GM13976 (cell line): ENCODE measurements at regions not wholly inside any gene's neighbourhood (a gene's known extent, or its start where the extent isn't known, plus 50 kb on each side); places are given as distances from the start of the nearest gene placed in this dataset.

Source experiments
- DNase-seq: peaks from one replicate; pipeline ENCODE4 v3.0.0; 2012; ENCODE audit warnings: low spot score
- CTCF ChIP-seq: IDR thresholded peaks from 2 replicates; pipeline ENCODE4 v1.5.1; 2012; ENCODE audit warnings: borderline replicate concordance, mild to moderate bottlenecking; ENCODE audit not compliant: insufficient read depth; ENCODE audit errors: extremely low read depth, missing control alignments, control extremely low read depth
- in situ Hi-C: fragments of 300-500 bp; cut with MboI; formaldehyde crosslinking; loops from one replicate; pipeline ENCODE4 v1.12.0; 2022; ENCODE audit warnings: low sequenced_read_pairs, mixed read lengths, inconsistent platforms; ENCODE audit not compliant: unreplicated experiment

GRCh38 chr4:182062936-182063335 lies 180.3 kb upstream of the TENM3 start:
- no peak for TF ChIP-seq CTCF
- in situ Hi-C loops = no loop called here
- no peak for DNase-seq

- in situ Hi-C loops = no loop called here
- no peak for TF ChIP-seq CTCF
- no peak for DNase-seq
These were observed 179.6 kb upstream of the TENM3 start for GRCh38 chr4:182063651-182064050.

GRCh38 chr4:182065255-182065654 lies 177.9 kb upstream of the TENM3 start:
- no peak for DNase-seq
- no peak for TF ChIP-seq CTCF
- in situ Hi-C loops = no loop called here

- in situ Hi-C loops = no loop called here
- no peak for DNase-seq
- TF ChIP-seq CTCF = no peak
These were observed 177.2 kb upstream of the TENM3 start for GRCh38 chr4:182066037-182066436.

DNA sequence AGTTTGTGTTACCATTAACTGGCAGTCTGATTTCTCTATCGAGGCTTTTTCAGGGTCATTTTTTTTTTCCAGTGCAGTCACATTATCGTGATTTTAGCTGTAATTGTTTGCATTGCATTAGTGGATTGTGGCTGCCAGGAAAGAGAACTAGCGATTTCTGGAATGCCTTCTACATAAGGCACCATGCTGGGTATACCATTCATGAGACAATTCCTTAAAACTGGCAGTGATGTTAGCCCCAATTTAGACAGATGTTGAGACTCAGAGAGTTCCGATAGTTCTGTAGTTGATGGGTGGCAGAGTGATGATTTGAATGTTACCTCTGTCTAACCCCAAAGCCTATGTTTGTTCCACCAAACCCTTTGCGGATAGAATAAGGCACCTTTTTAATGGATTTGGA lies 175.4 kb upstream of the TENM3 start:
- no peak for TF ChIP-seq CTCF
- in situ Hi-C loops = no loop called here
- no peak for DNase-seq

DNA sequence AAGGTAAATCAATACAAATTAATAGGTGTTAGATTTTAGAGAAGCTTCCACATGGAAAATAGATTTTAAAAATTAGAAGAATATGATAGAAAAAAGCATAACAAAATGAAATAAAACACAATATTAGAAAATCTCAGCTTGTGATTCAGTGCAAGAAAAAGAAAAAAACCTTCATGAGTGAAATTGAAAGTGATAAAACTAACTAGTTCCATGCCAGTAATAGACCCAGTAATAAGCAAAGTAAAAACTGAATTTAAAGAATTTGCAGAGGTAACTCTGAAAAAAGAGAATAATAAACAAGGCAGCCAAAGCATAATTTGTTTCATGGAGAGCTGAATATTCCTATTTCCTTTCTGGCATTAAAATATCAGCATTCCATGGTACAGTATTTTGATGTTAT lies 174.3 kb upstream of the TENM3 start:
- no peak for TF ChIP-seq CTCF
- in situ Hi-C loops = no loop called here
- no peak for DNase-seq

GRCh38 chr4:182073278-182073677 lies 169.9 kb upstream of the TENM3 start:
- DNase-seq = no peak
- TF ChIP-seq CTCF = no peak
- in situ Hi-C loops = no loop called here
